ENCODE measurements at regions not wholly inside any gene's neighbourhood (a gene's known extent, or its start where the extent isn't known, plus 50 kb on each side); places are given as distances from the start of the nearest gene placed in this dataset.

DNA sequence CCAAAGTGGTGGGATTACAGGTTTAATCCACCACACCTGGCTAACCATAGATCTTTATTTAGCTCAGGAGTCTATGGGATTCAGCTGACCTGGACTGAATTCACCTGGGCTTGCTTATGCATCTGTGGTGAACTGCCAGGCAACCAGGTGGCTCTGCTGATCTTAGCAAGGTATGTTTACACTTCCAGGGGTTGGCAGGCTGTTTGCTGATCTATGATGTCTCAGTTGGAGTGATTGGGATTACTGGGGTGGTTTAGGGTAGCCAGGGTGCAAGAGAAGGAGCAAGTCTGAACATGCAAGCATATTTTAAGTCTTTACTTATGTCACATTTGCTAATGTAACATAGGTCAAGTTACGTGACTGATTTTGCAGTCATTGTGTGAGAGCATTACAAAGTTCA lies 63.6 kb upstream of the JAK2 start:
- TF ChIP-seq, protein P1, sequence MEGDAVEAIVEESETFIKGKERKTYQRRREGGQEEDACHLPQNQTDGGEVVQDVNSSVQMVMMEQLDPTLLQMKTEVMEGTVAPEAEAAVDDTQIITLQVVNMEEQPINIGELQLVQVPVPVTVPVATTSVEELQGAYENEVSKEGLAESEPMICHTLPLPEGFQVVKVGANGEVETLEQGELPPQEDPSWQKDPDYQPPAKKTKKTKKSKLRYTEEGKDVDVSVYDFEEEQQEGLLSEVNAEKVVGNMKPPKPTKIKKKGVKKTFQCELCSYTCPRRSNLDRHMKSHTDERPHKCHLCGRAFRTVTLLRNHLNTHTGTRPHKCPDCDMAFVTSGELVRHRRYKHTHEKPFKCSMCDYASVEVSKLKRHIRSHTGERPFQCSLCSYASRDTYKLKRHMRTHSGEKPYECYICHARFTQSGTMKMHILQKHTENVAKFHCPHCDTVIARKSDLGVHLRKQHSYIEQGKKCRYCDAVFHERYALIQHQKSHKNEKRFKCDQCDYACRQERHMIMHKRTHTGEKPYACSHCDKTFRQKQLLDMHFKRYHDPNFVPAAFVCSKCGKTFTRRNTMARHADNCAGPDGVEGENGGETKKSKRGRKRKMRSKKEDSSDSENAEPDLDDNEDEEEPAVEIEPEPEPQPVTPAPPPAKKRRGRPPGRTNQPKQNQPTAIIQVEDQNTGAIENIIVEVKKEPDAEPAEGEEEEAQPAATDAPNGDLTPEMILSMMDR (IDR thresholded peaks at IDR 0.05; ENCODE audit: low read length), result no peak
- no peak for TF ChIP-seq EZH2 (IDR thresholded peaks at IDR 0.05; ENCODE audit: borderline replicate concordance, low read length)

Measured in OCI-LY1 (cell line).